ENCODE measurements at regions not wholly inside any gene's neighbourhood (a gene's known extent, or its start where the extent isn't known, plus 50 kb on each side); places are given as distances from the start of the nearest gene placed in this dataset.
"Not testable (repeated sequence)": the region's sequence is repeated elsewhere in the genome, so short reads cannot be mapped to it uniquely, and the experiment has no call there.

DNA sequence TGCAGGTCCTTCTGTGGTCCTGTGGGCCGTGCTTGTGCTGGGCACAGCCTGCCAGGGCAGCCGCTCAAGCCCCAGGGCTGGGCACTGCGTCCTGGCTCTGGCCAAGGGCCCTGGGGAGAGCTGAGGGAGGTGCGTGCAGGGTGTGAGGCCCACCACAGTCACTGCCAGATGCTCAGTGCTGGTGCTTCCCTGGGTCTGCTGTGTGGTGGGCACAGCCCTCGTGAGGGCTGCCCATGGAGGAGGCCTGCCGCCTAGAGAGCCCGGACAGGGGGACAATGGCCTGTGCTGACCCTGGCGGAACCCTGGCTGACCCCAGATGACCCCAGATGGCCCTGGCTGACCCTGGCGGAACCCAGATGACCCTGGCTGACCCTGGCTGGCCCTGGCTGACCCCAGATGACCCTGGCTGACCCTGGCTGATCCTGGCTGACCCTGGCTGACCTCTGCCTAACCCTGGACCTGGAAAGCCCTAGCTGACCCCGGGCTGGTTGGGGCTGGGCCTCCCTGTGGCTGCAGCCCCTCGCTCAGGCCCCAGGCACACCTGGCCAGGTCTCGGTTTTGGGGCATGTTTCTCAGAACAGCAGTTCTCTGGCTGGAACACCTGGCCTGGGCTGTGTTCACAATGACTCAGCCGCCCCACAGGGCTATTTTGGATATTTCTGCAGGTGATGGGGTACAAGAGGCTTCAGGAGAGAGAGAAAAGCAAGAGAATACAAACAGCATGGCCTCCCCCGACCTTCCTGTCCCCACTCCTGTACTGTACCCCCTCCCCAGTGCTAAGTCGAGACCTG is 55.4 kb downstream of the TMEM121 start:
- no peak for DNase-seq (ENCODE audit: low read depth)

DNA sequence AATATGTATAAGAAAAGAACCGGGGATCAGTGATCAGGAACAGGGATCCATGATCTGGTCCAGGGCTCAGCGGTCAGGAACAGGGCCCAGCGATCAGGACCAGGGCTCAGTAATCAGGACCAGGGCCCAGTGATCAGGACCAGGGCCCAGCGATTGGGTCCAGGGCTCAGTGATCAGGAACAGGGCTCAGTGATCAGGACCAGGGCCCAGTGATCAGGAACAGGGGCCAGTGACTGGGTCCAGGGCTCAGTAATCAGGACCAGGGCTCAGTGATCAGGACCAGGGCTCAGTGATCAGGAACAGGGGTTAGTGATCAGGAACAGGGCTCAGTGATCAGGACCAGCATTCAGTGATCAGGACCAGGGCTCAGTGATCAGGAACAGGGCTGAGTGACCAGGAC is 56.3 kb downstream of the TMEM121 start:
- DNase-seq (ENCODE audit: low read depth), result no peak

DNA sequence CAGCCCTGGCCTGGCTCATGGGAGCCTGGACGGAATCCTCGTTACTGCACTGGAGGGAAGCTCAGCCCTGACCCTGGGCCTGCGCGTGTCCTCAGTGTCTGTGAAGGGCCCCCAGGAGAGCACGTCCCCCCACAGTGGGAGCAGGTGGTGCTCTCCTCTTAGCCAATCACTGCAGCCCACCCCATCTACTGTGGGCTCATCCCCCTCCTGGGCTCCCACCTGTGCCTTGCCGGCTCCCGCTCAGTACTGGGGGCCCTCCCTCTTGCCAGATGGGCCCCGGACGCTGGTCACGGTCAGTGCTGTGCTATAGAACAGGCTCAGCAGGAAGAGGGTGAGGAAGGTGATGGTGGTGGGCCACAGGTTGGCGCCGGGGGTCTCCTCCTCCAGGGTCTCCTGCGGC is 57.5 kb downstream of the TMEM121 start:
- DNase-seq (ENCODE audit: low read depth), result not testable (repeated sequence)

DNA sequence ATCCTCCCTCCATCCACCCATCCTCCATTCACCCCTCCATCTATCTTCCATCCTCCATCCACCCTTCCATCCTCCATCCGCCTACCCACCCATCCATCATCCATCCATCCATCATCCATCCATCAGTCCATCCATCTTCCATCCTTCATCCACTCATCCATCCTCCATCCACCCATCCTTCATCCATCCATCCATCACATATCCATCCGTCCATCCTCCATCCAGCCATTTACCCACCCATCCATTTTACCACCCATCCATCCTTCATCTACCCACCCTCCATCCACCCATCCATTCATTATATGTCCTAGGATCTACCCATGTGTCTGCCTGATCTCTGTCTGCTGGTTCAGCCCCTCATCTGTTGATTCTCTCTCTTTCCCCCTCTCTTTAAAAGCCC is 58.9 kb downstream of the TMEM121 start:
- not testable (repeated sequence) for DNase-seq (ENCODE audit: low read depth)

DNA sequence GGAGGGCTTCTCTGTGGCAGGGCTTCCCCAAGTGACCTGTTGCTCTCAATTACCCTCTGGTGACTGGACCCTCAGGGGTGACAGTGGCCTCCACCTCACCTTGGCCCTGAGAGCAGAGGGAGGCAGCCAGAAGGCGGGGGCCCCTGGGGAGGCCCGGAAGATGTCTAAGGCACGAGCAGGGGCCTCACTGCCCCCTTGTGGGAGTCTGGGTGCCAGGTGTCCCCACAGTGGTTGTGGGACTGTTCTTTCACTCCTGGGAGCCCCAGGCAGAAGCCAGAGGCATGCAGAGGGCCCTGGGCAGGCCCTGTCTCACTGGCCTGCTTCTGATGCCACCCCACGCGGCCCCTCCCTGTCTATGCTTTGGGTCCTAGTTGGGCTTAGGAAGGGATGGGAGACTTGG is 59.3 kb downstream of the TMEM121 start:
- DNase-seq (ENCODE audit: low read depth), result not testable (repeated sequence)

DNA sequence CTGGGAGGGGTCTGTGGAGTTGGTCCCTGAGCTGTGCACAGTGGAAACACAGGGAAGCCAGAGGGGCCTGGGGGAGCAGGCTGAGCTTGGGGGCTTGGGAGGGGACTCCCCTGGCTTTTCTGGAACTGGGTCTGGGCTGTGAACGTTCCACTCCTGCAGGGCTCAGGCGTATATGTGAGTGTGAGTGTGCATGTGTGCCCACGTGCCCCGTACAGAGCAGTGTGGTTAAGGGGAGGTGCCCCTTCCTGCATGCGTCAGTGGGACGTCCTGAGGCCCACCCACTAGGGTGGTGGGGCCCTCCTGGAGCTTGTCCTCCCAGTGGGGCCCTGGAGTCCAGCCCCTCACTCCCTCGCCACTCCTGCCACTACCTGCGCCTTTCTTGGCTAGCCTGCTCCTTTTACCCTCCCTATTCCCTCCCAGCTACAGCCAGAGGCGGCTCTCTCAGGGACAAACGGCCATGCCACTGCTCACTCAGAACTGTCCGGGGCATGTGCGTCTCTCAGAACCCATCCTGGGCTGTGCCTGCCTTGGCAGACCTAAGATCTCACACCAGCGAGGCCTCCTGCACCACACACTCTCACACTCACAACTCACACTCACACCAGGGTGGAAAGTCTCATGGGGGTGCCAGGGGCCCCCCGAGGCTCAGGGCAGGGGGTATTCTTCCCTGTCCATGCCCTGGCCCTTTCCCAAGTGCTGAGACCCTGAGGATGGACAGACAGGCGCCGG is 59.9 kb downstream of the TMEM121 start:
- not testable (repeated sequence) for DNase-seq (ENCODE audit: low read depth)

DNA sequence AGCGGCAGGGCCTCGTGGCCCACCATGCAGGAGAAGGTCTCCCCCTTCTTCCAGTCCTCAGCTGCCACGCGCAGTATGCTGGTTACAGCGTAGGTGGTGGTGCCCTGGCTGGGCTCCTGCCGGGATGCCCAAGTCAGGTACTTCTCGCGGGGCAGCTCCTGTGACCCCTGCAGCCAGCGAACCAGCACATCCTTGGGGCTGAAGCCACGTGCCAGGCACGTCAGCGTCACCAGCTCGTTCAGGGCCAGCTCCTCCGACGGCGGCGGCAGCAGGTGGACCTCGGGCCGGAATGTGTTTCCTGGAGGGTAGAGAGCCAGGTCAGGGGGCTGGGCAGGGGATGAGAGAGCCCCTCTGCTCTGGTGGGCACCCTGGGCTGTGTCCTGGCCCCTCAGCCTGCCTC is 60.7 kb downstream of the TMEM121 start:
- DNase-seq (ENCODE audit: low read depth), result not testable (repeated sequence)

DNA sequence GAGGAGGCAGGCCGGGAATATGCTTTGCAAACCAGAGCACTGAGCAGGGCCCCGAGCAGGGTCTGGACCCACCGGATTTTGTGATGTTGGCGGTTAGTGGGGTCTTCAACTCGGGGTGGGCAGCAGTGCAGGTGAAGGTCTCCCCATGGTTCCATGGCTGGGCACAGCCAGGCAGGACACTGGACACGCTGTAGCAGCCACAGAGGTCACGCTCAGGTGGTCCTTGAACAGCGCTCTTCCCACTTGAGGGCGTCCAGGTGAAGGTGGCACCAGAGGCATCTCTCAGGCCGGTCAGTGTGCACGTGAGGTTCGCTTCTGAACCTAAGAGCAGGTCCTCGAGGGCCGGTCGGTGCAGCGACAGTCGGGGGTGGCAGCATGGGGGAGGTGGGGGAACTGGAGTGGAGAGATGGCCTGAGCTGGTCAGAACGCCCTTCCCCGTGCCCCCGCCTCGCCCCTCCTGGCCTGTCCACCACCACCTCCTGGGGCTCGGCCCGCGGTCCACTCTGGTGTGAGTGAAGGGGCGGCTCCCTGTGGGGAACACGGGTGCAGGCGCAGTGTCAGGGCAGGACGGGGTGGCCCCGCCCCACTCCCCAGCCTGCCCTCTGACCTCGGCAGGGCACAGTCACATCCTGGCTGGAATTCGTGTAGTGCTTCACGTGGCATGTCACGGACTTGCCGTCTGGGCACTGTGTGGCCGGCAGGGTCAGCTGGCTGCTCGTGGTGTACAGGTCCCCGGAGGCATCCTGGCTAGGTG is 61.3 kb downstream of the TMEM121 start:
- not testable (repeated sequence) for DNase-seq (ENCODE audit: low read depth)

DNA sequence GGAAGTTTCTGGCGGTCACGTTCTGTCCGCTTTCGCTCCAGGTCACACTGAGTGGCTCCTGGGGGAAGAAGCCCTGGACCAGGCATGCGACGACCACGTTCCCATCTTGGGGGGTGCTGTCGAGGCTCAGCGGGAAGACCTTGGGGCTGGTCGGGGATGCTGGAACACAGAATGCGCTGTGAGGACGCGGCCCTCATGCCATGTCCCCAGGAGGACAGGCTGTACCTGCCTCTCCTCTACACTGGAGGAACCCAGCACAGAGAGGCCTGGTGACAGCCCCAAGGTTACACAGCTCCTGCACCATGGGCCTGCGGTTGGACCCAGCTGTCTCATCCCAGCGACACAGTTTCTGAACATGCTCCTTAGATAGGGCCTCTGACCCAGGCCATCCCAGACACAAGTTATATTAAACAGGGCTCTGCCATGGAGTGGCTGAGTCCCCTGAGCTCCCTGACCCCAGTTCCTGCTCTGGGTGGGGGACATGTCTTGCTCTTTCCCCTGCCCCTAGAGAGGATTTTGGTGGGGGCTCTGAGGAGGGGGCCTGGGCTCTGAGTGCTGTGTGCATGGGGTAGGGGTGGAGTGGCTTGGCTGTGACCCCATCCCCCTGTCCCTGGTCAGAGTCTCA is 62.0 kb downstream of the TMEM121 start:
- no peak for DNase-seq (ENCODE audit: low read depth)

DNA sequence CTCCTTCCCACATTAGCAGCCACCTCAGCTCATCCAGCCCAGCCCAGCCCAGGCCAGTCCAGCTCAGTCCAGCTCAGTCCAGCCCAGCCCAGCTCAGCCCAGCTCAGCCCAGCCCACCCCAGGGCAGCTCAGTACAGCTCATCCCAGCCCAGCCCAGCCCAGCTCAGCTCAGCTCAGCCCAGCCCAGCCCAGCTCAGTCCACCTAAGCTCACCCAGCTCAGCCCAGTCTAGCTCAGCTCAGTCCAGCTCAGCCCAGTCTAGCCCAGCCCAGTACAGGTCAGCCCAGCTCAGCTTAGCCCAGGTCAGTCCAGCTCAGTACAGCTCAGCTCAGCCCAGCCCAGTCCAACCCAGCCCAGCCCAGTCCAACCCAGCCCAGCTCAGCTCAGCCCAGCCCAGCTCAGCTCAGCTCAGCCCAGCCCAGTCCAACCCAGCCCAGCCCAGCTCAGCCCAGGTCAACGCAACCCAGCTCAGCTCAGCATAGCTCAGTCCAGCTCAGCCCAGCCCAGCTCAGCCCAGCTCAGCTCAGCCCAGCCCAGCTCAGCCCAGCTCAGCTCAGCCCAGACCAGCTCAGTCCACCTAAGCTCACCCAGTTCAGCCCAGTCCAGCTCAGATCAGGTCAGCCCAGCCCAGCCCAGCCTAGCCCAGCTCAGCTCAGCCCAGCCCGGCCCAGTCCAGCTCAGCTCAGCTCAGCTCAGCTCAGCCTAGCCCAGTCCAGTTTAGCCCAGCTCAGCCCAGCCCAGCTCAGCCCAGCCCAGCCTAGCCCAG is 63.0 kb downstream of the TMEM121 start:
- DNase-seq (ENCODE audit: low read depth), result no peak

DNA sequence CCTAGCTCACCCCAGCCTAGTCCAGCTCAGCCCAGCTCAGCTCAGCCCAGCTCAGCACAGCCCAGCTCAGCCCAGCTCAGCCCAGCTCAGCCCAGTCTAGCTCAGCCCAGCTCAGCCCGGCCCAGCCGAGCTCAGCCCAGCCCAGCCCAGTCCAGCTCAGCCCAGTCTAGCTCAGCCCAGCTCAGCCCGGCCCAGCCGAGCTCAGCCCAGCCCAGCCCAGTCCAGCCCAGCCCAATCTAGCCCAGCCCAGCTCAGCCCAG is 63.5 kb downstream of the TMEM121 start:
- not testable (repeated sequence) for DNase-seq (ENCODE audit: low read depth)

DNA sequence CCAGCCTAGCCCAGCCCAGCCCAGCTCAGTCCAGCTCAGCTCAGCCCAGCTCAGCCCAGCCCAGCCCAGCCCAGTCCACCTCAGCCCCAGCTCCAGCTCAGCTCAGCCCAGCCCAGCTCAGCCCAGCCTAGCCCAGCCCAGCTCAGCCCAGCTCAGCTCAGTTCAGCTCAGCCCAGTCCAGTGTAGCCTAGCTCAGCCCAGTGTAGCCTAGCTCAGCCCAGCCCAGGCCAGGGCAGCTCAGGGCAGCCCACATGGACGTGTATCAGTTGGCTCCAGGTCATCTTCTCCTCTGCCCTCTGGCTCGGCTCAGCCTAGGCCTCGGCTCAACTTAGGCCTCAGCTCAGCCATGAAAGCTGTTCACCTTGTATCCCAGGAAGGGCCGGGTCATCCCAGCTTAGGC is 64.7 kb downstream of the TMEM121 start:
- no peak for DNase-seq (ENCODE audit: low read depth)

DNA sequence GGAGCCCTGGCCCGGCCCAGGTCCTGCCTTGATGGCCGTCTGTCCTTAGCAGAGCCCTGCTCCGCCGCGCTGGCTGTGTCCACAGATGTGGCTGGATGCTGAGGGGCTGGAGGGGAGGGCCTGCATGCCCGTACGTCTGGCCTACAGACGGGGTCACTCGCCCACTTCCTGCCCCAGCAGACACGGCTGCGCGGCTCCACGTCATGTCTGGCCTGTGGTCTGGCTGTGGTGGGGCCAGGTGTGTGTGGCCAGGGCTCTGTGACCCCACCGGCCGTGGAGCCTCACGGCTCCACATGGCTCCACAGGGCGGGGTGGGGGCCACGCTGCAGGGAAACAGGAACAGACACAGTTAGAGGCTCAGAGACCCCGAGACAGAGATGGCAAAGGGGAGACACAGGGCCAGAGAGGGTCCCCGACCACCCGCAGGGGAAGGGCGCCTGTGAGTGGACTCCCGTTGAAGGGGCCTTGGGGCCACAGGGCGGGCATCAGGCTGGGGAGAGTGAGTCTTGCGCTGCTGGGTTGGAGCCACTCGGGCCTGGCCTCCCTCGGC is 65.5 kb downstream of the TMEM121 start:
- not testable (repeated sequence) for DNase-seq (ENCODE audit: low read depth)

DNA sequence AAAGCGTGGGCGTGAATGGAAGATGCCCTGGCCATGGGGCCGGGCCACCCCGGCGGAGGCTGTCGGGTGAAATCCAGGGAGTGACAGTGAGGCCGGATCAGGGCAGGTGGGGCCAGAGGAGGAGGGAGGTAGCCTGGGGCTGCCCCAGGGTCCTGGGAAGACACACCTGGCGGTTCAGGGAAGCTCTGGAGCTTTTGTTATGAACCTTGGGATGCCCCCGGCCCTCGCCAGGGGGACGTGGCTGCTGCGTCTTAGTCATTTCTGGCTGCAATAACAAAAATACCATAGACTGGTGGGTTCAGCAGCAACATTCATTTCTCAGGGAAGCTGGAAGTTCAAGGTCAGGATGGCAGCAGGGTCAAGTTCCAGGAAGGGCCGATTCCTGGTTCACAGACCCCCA is 66.3 kb downstream of the TMEM121 start:
- DNase-seq (ENCODE audit: low read depth), result not testable (repeated sequence)

DNA sequence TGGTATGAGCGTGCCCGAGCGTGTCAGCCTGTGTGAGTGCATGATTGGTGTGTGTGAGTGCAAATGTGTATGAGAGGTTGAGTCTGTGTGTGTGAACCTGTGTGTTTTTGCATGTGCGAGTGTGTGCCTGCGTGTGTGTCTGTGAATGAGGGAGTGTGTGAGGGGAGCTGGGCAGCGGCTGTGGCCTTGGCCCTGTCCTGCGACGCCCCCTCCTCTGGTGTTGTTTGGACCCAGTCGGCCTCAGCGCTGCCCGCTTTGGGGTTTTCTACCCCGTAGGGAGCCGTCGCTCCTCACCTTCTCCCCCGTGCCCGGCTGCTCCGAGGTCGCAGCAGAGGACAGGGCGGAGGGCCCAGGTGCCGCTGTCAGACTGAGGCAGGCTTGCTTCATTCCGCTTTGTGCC is 69.0 kb downstream of the TMEM121 start:
- DNase-seq (ENCODE audit: low read depth), result not testable (repeated sequence)

DNA sequence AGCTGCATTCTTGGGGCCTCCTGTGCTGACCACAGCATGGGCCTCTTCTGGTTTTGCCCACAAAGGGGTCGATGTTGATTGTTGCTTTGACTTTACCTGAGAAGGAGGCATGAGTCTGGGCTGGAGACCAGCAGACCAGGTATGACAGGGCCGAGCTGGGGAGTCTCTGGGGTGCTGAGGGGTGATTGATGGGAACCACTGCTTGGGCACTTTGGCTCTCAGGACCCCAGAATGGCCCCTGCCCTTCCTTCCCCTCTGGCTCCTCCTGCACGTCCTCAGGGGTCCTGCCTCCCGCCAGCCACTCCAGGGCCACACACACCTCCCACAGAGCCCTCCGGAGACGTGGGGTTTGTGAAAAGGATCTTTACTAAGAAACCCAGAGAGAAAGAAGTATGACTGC is 70.0 kb downstream of the TMEM121 start:
- DNase-seq (ENCODE audit: low read depth), result not testable (repeated sequence)

DNA sequence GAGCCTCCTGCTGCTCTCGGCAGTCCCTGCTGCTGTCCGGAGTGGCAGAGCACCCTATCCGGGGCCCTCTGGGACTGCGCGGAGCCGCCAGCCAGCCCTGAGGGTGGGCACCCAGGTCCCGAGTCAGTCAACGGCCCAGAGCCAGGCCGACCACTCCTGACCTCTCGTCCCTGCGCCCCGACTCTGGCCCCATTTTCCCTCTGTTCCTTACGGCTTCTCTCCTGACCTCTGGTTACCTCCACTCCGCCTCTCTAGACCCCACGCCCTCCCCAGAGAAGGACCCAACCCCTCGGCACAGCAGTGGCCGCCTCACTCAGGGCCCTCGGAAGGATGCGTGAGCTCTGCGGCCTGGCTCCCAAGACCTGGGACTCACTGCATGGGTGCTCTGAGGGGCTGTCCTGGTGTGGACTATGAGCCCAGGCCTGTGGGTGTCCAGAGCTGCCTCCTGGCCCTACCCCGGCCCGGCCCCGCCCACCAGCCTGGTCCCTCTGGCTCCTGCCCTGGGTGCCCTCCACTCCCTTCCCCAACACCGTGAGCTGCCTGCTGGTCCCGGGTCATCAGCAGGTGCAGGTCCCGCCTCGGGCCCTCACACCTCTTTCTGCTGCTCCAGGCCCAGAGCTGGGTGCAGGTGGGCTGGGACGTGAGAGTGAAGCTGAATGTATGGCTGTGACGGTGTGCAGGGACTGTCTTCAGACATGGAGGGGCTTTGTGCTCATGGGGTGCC is 71.8 kb downstream of the TMEM121 start:
- not testable (repeated sequence) for DNase-seq (ENCODE audit: low read depth)

DNA sequence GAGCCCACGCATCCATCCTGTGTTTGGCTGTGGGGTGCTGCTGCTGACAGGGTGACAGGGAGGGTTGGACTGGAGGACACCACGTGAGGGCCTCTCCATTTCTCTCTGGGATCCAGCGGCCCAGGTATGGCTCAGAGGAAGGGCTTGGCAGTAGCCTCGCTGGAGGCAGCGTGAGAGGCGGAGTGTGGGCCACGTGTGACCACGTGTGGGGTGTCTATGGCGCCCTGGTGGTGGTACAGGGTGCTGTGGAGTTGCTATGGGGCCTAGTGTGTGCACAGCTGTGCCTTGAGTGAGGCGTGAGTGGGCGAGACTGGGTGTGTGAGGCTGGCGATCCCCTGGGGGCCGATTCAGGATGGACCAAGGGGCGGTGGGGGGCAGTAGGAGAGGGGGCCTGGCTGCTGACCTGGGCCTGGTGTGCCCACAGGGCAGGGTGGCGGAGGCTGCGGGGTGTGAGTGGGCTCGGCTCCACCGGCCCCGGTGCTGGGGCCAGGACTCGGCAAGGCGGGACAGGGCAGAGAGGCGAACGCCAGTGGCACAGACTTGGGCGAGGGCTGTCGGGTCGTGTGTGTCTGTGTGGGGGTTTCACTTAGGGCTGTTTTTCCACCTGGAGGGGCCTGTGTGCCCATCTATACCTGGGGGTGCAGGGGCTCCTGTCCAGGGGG is 72.7 kb downstream of the TMEM121 start:
- DNase-seq (ENCODE audit: low read depth), result not testable (repeated sequence)

DNA sequence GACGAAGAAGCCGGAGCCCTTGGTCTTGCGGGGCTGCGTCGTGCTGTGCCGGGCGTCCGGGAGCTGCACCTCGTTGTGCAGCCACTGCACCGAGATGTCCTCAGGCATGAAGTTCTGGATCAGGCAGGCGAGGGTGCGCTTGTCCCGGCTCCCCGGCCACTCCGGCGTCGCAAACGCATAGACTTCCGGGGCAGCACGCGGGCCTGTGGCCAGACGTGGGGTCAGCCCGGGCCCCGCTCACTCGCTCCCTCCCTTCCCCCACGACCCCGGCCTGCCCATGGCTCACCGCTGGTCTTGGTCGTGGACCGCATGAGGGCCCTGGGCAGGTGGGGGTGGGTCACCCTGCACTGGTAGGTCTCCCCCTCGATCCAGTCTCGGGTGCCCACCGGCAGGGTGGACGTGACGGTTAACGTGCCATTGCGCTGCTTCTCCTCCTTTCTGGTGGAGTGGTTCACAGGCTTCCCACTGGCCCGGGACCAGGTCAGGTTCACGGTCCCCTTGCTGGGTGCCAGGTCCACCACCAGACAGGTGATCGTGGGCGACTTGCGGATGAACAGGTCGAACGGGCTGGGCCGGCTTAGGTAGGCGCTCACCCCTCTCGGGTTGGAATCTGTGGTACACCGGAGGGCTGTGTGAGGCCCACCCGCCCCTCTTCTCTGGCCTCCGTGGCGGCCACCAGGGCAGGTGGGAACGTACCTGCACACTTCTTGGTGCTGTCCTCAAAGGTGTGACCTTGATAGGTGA is 74.0 kb downstream of the TMEM121 start:
- not testable (repeated sequence) for DNase-seq (ENCODE audit: low read depth)
